Prostate gland (tissue), 2 donors: ENCODE measurements at regions not wholly inside any gene's neighbourhood (a gene's known extent, or its start where the extent isn't known, plus 50 kb on each side); places are given as distances from the start of the nearest gene placed in this dataset.

Experiments
- CTCF ChIP-seq, 4 experiments: fragments of 200-600 bp in 2 of 4; fragments of 450-650 bp in 2 of 4; sonication (generic) in 2 of 4; IDR thresholded peaks; 1 replicate in 3 of 4; 2 replicates in 1 of 4; pipeline ENCODE4 v1.5.1; 2016 to 2019; ENCODE audit warnings: antibody characterized with exemption in 4 of 4, mild to moderate bottlenecking in 2 of 4, moderate library complexity in 2 of 4
- POLR2AphosphoS5 ChIP-seq: sonication (generic); formaldehyde crosslinking; IDR thresholded peaks from one replicate; pipeline ENCODE4 v1.6.1; 2017; ENCODE audit warnings: antibody characterized with exemption

GRCh38 chr3:95197661-95198060 lies 1134.8 kb downstream of the NSUN3 start:
- TF ChIP-seq CTCF (IDR thresholded peaks at IDR 0.05) (no peak), POLR2AphosphoS5 (no peak)
